HG02678 (cell line): ENCODE measurements at regions not wholly inside any gene's neighbourhood (a gene's known extent, or its start where the extent isn't known, plus 50 kb on each side); places are given as distances from the start of the nearest gene placed in this dataset.

ENCODE experiments used
- ATAC-seq: cut with Tn5 transposase; IDR thresholded peaks from one replicate; pipeline ENCODE4 v1.9.1; 2021; ENCODE audit warnings: mild to moderate bottlenecking, moderate library complexity; ENCODE audit not compliant: unreplicated experiment

GRCh38 chr3:164186095-164186494, 892.2 kb downstream of the SI start:
- ATAC-seq = no peak

- no peak for ATAC-seq
These were observed 899.1 kb downstream of the SI start for GRCh38 chr3:164179110-164179774.

GRCh38 chr3:164174059-164174458, 904.2 kb downstream of the SI start:
- no peak for ATAC-seq

- no peak for ATAC-seq
These were observed 922.9 kb downstream of the SI start for GRCh38 chr3:164155400-164155799.

- ATAC-seq = no peak
These were observed 933.5 kb downstream of the SI start for GRCh38 chr3:164144824-164145223.

GRCh38 chr3:164132878-164133277, 945.4 kb downstream of the SI start:
- ATAC-seq = no peak

- ATAC-seq = no peak
These were observed 964.6 kb downstream of the SI start for GRCh38 chr3:164113371-164114332.

GRCh38 chr3:164096352-164096751, 981.9 kb downstream of the SI start:
- ATAC-seq = no peak

GRCh38 chr3:164095949-164096348, 982.3 kb downstream of the SI start:
- no peak for ATAC-seq

- no peak for ATAC-seq
These were observed 983.0 kb downstream of the SI start for GRCh38 chr3:164095279-164095678.

- no peak for ATAC-seq
These were observed 983.8 kb downstream of the SI start for GRCh38 chr3:164094546-164094945.

GRCh38 chr3:164080208-164080607, 998.1 kb downstream of the SI start:
- ATAC-seq = no peak

- ATAC-seq = no peak
These were observed 1014.0 kb downstream of the SI start for GRCh38 chr3:164064298-164064697.

GRCh38 chr3:164060923-164061322, 1017.4 kb downstream of the SI start:
- no peak for ATAC-seq

- ATAC-seq = no peak
These were observed 1028.4 kb downstream of the SI start for GRCh38 chr3:164049847-164050246.

- no peak for ATAC-seq
These were observed 1029.8 kb downstream of the SI start for GRCh38 chr3:164048451-164048850.

- no peak for ATAC-seq
These were observed 1037.3 kb downstream of the SI start for GRCh38 chr3:164040991-164041390.

- no peak for ATAC-seq
These were observed 1048.1 kb downstream of the SI start for GRCh38 chr3:164030194-164030593.

- no peak for ATAC-seq
These were observed 1053.5 kb downstream of the SI start for GRCh38 chr3:164024786-164025185.

- no peak for ATAC-seq
These were observed 1054.8 kb downstream of the SI start for GRCh38 chr3:164023480-164023879.

GRCh38 chr3:164018500-164018899, 1059.8 kb downstream of the SI start:
- no peak for ATAC-seq

- no peak for ATAC-seq
These were observed 1070.5 kb downstream of the SI start for GRCh38 chr3:164007765-164008164.
